Tibial artery (tissue), 4 donors: ENCODE measurements at regions not wholly inside any gene's neighbourhood (a gene's known extent, or its start where the extent isn't known, plus 50 kb on each side); places are given as distances from the start of the nearest gene placed in this dataset.

Experiments
- DNase-seq, 2 donors: peaks; one replicate each; pipeline ENCODE4 v3.0.0-alpha.2; 2019
- H3K27ac ChIP-seq, 2 donors: fragments of 200-600 bp; sonication (generic) in 1 of 2; 1 replicate in 1 of 2; 2 replicates in 1 of 2; pipeline ENCODE4 v1.5.1; 2018 to 2019; ENCODE audit warnings: mild to moderate bottlenecking in 1 of 2
- H3K27me3 ChIP-seq, 2 donors: fragments of 200-600 bp; sonication (generic) in 1 of 2; one replicate each; pipeline versions ENCODE4 v1.5.1 to v1.6.0; 2016 to 2019
- H3K36me3 ChIP-seq, 3 donors: fragments of 200-600 bp; sonication (generic) in 2 of 3; one replicate each; pipeline ENCODE4 v1.5.1; 2016 to 2019; ENCODE audit warnings: mild to moderate bottlenecking in 2 of 3
- H3K4me1 ChIP-seq, 4 donors: fragments of 200-600 bp; sonication (generic) in 2 of 4; 1 replicate in 3 of 4; 2 replicates in 1 of 4; pipeline ENCODE4 v1.5.1; 2016 to 2019
- H3K4me3 ChIP-seq, 2 donors: fragments of 200-600 bp; sonication (generic) in 1 of 2; 1 replicate in 1 of 2; 2 replicates in 1 of 2; pipeline ENCODE4 v1.5.1; 2018 to 2019; ENCODE audit warnings: mild to moderate bottlenecking in 2 of 2
- H3K9me3 ChIP-seq, 3 donors: fragments of 200-600 bp; sonication (generic) in 1 of 3; one replicate each; pipeline ENCODE4 v1.5.1; 2016 to 2019
- intact Hi-C: fragments of 100-400 bp; cut with DNase I; formaldehyde crosslinking; loops from one replicate; pipeline ENCODE4 v1.15.0; 2023; ENCODE audit warnings: low total_unique reads
- TF ChIP-seq, protein P1 (sequence below), 2 experiments: fragments of 200-600 bp in 1 of 2; fragments of 450-650 bp in 1 of 2; IDR thresholded peaks; one replicate each; pipeline ENCODE4 v1.5.1; 2017 to 2019; ENCODE audit warnings: antibody characterized with exemption in 2 of 2, mild to moderate bottlenecking in 1 of 2, moderate library complexity in 1 of 2

DNA sequence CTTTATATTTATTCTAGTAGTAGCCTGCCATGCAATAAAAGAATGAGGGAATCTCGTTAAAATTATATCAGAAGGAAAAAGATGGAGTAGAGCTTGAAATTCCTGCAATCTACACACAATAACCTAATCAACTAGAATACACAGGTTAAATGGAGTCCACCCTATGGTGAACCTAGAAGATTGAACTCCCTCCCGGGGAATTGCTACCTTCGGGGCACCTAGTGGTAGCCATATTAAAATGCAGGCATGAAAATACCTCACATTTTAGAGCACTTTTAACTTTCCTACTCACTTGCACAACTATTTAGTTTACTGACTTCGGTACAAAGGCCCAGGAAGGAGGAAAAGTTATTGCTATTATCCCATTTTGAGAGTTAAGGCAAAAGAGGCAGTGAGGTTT lies 174.5 kb downstream of the SS18 start:
- no peak overlapping the region for H3K4me3 ChIP-seq
- DNase-seq: no peak
- intact Hi-C loops: no loop called here
- TF ChIP-seq, protein P1, sequence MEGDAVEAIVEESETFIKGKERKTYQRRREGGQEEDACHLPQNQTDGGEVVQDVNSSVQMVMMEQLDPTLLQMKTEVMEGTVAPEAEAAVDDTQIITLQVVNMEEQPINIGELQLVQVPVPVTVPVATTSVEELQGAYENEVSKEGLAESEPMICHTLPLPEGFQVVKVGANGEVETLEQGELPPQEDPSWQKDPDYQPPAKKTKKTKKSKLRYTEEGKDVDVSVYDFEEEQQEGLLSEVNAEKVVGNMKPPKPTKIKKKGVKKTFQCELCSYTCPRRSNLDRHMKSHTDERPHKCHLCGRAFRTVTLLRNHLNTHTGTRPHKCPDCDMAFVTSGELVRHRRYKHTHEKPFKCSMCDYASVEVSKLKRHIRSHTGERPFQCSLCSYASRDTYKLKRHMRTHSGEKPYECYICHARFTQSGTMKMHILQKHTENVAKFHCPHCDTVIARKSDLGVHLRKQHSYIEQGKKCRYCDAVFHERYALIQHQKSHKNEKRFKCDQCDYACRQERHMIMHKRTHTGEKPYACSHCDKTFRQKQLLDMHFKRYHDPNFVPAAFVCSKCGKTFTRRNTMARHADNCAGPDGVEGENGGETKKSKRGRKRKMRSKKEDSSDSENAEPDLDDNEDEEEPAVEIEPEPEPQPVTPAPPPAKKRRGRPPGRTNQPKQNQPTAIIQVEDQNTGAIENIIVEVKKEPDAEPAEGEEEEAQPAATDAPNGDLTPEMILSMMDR (IDR thresholded peaks at IDR 0.05): no peak
- H3K27me3 ChIP-seq: no peaks in the 10 kb centered on the region
- H3K4me1 ChIP-seq: no peaks in the 10 kb centered on the region
- H3K9me3 ChIP-seq: no peaks in the 10 kb centered on the region
- no peak overlapping the region for H3K27ac ChIP-seq
- H3K36me3 ChIP-seq: no peaks in the 10 kb centered on the region

- no peak for DNase-seq
- Histone ChIP-seq H3K4me1 (no peaks in the 10 kb centered on the region), H3K27ac (no peak overlapping the region), H3K36me3 (no peaks in the 10 kb centered on the region), H3K27me3 (no peaks in the 10 kb centered on the region), H3K4me3 (no peak overlapping the region), H3K9me3 (peaks cover 0 to 8% (median 0%) of the 10 kb centered on the region in 3 donors)
- intact Hi-C loops: no loop called here
- TF ChIP-seq, protein P1 (IDR thresholded peaks at IDR 0.05): no peak
Measured at GRCh38 chr18:25898965-25899364, 191.4 kb downstream of the SS18 start.

- no peaks in the 10 kb centered on the region for H3K36me3 ChIP-seq
- TF ChIP-seq, protein P1 (IDR thresholded peaks at IDR 0.05): no peak
- no peak for DNase-seq
- no peaks in the 10 kb centered on the region for H3K4me1 ChIP-seq
- H3K27ac ChIP-seq: no peak overlapping the region
- no peak overlapping the region for H3K4me3 ChIP-seq
- H3K9me3 ChIP-seq: peaks cover 0 to 8% (median 0%) of the 10 kb centered on the region in 3 donors
- no peaks in the 10 kb centered on the region for H3K27me3 ChIP-seq
- intact Hi-C loops: no loop called here
Measured at GRCh38 chr18:25896956-25897355, 193.5 kb downstream of the SS18 start.

GRCh38 chr18:25896178-25896780 lies 194.1 kb downstream of the SS18 start:
- no peaks in the 10 kb centered on the region for H3K4me1 ChIP-seq
- H3K9me3 ChIP-seq: peaks cover 0 to 7% (median 0%) of the 10 kb centered on the region in 3 donors
- H3K4me3 ChIP-seq: no peak overlapping the region
- no peak overlapping the region for H3K27ac ChIP-seq
- intact Hi-C loops: no loop called here
- H3K36me3 ChIP-seq: no peaks in the 10 kb centered on the region
- no peaks in the 10 kb centered on the region for H3K27me3 ChIP-seq
- no peak for DNase-seq
- TF ChIP-seq, protein P1 (IDR thresholded peaks at IDR 0.05): peak; percentile 48 to 54

GRCh38 chr18:25895518-25895917 lies 194.9 kb downstream of the SS18 start:
- Histone ChIP-seq H3K9me3 (no peaks in the 10 kb centered on the region), H3K4me1 (no peaks in the 10 kb centered on the region), H3K27ac (no peak overlapping the region), H3K36me3 (no peaks in the 10 kb centered on the region), H3K27me3 (no peaks in the 10 kb centered on the region), H3K4me3 (no peak overlapping the region)
- no peak for DNase-seq
- TF ChIP-seq, protein P1 (IDR thresholded peaks at IDR 0.05): no peak
- intact Hi-C loops: no loop called here

- no peak overlapping the region for H3K4me3 ChIP-seq
- DNase-seq: no peak
- no peaks in the 10 kb centered on the region for H3K27me3 ChIP-seq
- H3K9me3 ChIP-seq: peaks cover 0 to 16% (median 12%) of the 10 kb centered on the region in 3 donors
- H3K4me1 ChIP-seq: no peaks in the 10 kb centered on the region
- H3K27ac ChIP-seq: no peak overlapping the region
- intact Hi-C loops: no loop called here
- no peaks in the 10 kb centered on the region for H3K36me3 ChIP-seq
- TF ChIP-seq, protein P1 (IDR thresholded peaks at IDR 0.05): no peak
Measured at GRCh38 chr18:25886283-25886682, 204.1 kb downstream of the SS18 start.
